ENCODE measurements at regions not wholly inside any gene's neighbourhood (a gene's known extent, or its start where the extent isn't known, plus 50 kb on each side); places are given as distances from the start of the nearest gene placed in this dataset.

DNA sequence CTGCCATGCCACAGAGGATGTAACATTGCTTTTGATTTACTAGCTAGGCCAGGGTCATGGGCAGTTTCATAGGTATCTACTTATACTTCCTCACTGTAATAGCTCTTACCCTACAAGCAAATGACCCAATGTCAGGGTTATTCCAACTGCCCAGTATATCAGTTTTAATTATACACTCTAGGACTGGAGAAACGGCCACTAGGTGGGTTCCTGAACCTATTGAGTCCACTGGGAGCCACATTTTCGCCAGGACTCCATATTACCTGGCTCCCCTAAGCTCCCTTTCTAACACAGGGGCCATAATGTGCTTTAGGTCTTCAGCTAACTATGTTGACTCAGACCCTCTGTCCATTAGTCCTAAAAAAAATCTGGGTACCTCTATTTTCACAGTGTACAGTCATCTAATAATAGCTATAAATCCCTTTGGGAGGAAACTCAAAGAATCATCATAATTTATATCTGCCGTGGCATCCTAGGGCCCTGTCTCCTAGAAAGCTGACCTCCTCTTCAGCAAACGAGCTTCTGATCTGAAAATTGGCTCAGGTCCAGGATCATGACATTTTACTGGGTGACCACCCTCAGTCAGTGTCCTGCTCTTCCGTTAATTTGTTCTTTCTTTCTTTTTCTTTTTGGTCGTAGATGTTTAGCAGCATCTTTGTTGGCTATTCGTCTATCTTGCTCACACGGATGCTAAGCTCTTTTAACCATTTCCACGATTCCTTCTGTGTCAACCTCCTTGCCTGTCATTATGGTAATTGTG, 244.3 kb downstream of the FAM76B start (continued):
- TF ChIP-seq, protein P1, sequence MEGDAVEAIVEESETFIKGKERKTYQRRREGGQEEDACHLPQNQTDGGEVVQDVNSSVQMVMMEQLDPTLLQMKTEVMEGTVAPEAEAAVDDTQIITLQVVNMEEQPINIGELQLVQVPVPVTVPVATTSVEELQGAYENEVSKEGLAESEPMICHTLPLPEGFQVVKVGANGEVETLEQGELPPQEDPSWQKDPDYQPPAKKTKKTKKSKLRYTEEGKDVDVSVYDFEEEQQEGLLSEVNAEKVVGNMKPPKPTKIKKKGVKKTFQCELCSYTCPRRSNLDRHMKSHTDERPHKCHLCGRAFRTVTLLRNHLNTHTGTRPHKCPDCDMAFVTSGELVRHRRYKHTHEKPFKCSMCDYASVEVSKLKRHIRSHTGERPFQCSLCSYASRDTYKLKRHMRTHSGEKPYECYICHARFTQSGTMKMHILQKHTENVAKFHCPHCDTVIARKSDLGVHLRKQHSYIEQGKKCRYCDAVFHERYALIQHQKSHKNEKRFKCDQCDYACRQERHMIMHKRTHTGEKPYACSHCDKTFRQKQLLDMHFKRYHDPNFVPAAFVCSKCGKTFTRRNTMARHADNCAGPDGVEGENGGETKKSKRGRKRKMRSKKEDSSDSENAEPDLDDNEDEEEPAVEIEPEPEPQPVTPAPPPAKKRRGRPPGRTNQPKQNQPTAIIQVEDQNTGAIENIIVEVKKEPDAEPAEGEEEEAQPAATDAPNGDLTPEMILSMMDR (IDR thresholded peaks at IDR 0.05): no peak

DNA sequence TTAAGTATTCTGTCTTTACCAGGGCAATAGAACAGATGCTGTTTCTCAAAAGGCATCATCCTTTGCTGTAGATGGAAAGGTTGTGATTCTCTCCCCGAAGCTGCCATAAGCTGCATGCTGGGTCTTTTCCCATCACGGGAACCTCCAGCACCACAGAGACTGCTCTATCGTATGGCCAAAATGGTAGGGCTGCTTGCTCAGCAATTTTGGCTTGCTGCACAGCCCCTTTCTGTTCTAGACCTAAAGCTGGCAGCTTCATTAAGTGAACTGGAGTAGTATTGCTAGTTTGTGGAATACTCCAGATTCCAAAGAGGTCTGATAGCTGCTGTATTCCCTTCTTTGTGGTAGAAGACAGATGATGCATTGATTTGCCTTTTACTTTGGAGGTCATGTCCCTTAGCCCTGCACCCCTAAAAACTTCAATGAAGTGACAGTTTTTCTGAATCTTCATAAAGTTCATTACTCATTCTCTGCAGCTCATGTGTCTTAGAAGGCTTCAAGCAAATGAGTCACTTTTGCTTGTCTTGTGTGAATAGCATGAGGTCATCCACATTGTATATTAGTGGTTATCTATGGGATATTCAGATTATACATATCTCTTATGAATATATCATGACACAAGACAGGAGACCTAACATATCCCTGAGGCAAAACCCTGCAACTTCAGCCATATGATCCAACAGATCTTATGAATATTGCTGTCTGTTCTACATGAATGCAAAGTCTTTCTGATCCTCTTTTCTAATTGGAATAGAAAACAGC, 245.3 kb downstream of the FAM76B start:
- no peaks in the 10 kb centered on the region; the same call in none of the 2 replicates for H3K27me3 Mint-ChIP-seq (ENCODE audit: low read depth)
- no peak overlapping the region for H3K27ac Mint-ChIP-seq
- H3K4me1 Mint-ChIP-seq: no peaks in the 10 kb centered on the region
- ATAC-seq (no peak), DNase-seq (ENCODE audit: low spot score) (no peak)
- ChIA-PET POLR2A (no interaction called here), CTCF (interaction anchor here (0.9 to 2.0 kb wide), 6 partner anchors 8 to 392 kb away, joined by 3 to 12 read pairs (median 6); no protein-coding TSS in a partner anchor)
- no peaks in the 10 kb centered on the region for H3K36me3 Mint-ChIP-seq
- no peaks in the 10 kb centered on the region for H3K9me3 Mint-ChIP-seq
- no peak overlapping the region for H3K4me3 Mint-ChIP-seq
- no peak for TF ChIP-seq CBFB (CRISPR knock-in tag; IDR thresholded peaks at IDR 0.05; ENCODE audit: low read depth)
- TF ChIP-seq CREB1 (CRISPR knock-in tag; IDR thresholded peaks at IDR 0.05): no peak
- TF ChIP-seq, protein P2, sequence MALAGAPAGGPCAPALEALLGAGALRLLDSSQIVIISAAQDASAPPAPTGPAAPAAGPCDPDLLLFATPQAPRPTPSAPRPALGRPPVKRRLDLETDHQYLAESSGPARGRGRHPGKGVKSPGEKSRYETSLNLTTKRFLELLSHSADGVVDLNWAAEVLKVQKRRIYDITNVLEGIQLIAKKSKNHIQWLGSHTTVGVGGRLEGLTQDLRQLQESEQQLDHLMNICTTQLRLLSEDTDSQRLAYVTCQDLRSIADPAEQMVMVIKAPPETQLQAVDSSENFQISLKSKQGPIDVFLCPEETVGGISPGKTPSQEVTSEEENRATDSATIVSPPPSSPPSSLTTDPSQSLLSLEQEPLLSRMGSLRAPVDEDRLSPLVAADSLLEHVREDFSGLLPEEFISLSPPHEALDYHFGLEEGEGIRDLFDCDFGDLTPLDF (CRISPR knock-in tag; IDR thresholded peaks at IDR 0.05): no peak
- TF ChIP-seq ZNF121 (CRISPR knock-in tag; IDR thresholded peaks at IDR 0.05): no peak
- TF ChIP-seq, protein P3, sequence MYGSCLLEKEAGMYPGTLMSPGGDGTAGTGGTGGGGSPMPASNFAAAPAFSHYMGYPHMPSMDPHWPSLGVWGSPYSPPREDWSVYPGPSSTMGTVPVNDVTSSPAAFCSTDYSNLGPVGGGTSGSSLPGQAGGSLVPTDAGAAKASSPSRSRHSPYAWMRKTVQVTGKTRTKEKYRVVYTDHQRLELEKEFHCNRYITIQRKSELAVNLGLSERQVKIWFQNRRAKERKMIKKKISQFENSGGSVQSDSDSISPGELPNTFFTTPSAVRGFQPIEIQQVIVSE (CRISPR knock-in tag; IDR thresholded peaks at IDR 0.05; ENCODE audit: borderline replicate concordance): no peak
- TF ChIP-seq, protein P4, sequence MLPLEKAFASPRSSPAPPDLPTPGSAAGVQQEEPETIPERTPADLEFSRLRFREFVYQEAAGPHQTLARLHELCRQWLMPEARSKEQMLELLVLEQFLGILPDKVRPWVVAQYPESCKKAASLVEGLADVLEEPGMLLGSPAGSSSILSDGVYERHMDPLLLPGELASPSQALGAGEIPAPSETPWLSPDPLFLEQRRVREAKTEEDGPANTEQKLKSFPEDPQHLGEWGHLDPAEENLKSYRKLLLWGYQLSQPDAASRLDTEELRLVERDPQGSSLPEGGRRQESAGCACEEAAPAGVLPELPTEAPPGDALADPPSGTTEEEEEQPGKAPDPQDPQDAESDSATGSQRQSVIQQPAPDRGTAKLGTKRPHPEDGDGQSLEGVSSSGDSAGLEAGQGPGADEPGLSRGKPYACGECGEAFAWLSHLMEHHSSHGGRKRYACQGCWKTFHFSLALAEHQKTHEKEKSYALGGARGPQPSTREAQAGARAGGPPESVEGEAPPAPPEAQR (CRISPR knock-in tag; IDR thresholded peaks at IDR 0.05): no peak
- TF ChIP-seq, protein P5, sequence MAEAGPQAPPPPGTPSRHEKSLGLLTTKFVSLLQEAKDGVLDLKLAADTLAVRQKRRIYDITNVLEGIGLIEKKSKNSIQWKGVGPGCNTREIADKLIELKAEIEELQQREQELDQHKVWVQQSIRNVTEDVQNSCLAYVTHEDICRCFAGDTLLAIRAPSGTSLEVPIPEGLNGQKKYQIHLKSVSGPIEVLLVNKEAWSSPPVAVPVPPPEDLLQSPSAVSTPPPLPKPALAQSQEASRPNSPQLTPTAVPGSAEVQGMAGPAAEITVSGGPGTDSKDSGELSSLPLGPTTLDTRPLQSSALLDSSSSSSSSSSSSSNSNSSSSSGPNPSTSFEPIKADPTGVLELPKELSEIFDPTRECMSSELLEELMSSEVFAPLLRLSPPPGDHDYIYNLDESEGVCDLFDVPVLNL (CRISPR knock-in tag; IDR thresholded peaks at IDR 0.05; ENCODE audit: borderline replicate concordance, low read depth): no peak
- TF ChIP-seq, protein P6, sequence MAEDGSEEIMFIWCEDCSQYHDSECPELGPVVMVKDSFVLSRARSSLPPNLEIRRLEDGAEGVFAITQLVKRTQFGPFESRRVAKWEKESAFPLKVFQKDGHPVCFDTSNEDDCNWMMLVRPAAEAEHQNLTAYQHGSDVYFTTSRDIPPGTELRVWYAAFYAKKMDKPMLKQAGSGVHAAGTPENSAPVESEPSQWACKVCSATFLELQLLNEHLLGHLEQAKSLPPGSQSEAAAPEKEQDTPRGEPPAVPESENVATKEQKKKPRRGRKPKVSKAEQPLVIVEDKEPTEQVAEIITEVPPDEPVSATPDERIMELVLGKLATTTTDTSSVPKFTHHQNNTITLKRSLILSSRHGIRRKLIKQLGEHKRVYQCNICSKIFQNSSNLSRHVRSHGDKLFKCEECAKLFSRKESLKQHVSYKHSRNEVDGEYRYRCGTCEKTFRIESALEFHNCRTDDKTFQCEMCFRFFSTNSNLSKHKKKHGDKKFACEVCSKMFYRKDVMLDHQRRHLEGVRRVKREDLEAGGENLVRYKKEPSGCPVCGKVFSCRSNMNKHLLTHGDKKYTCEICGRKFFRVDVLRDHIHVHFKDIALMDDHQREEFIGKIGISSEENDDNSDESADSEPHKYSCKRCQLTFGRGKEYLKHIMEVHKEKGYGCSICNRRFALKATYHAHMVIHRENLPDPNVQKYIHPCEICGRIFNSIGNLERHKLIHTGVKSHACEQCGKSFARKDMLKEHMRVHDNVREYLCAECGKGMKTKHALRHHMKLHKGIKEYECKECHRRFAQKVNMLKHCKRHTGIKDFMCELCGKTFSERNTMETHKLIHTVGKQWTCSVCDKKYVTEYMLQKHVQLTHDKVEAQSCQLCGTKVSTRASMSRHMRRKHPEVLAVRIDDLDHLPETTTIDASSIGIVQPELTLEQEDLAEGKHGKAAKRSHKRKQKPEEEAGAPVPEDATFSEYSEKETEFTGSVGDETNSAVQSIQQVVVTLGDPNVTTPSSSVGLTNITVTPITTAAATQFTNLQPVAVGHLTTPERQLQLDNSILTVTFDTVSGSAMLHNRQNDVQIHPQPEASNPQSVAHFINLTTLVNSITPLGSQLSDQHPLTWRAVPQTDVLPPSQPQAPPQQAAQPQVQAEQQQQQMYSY (CRISPR knock-in tag; IDR thresholded peaks at IDR 0.05): no peak
- no peak for TF ChIP-seq SP1 (CRISPR knock-in tag; conservative IDR thresholded peaks at IDR 0.05)
- TF ChIP-seq, protein P7, sequence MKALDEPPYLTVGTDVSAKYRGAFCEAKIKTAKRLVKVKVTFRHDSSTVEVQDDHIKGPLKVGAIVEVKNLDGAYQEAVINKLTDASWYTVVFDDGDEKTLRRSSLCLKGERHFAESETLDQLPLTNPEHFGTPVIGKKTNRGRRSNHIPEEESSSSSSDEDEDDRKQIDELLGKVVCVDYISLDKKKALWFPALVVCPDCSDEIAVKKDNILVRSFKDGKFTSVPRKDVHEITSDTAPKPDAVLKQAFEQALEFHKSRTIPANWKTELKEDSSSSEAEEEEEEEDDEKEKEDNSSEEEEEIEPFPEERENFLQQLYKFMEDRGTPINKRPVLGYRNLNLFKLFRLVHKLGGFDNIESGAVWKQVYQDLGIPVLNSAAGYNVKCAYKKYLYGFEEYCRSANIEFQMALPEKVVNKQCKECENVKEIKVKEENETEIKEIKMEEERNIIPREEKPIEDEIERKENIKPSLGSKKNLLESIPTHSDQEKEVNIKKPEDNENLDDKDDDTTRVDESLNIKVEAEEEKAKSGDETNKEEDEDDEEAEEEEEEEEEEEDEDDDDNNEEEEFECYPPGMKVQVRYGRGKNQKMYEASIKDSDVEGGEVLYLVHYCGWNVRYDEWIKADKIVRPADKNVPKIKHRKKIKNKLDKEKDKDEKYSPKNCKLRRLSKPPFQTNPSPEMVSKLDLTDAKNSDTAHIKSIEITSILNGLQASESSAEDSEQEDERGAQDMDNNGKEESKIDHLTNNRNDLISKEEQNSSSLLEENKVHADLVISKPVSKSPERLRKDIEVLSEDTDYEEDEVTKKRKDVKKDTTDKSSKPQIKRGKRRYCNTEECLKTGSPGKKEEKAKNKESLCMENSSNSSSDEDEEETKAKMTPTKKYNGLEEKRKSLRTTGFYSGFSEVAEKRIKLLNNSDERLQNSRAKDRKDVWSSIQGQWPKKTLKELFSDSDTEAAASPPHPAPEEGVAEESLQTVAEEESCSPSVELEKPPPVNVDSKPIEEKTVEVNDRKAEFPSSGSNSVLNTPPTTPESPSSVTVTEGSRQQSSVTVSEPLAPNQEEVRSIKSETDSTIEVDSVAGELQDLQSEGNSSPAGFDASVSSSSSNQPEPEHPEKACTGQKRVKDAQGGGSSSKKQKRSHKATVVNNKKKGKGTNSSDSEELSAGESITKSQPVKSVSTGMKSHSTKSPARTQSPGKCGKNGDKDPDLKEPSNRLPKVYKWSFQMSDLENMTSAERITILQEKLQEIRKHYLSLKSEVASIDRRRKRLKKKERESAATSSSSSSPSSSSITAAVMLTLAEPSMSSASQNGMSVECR (CRISPR knock-in tag; IDR thresholded peaks at IDR 0.05; ENCODE audit: borderline replicate concordance): no peak
- TF ChIP-seq ZBTB21 (CRISPR knock-in tag; IDR thresholded peaks at IDR 0.05; ENCODE audit: borderline replicate concordance): no peak
- no peak for TF ChIP-seq ZNF138 (CRISPR knock-in tag; conservative IDR thresholded peaks at IDR 0.05)
- no peak for TF ChIP-seq ZNF317 (CRISPR knock-in tag; IDR thresholded peaks at IDR 0.05; ENCODE audit: borderline replicate concordance, low read depth)
- no peak for TF ChIP-seq ELF4 (CRISPR knock-in tag; IDR thresholded peaks at IDR 0.05; ENCODE audit: low read depth)
- TF ChIP-seq ZNF423 (CRISPR knock-in tag; IDR thresholded peaks at IDR 0.05): no peak

All from WTC11 (cell line).